K562 (cell line): ENCODE measurements at regions not wholly inside any gene's neighbourhood (a gene's known extent, or its start where the extent isn't known, plus 50 kb on each side); places are given as distances from the start of the nearest gene placed in this dataset.

Experiments
- ATAC-seq: fragments of 200-7000 bp; cut with Tn5 transposase; 3 replicates; pipeline ENCODE4 v1.9.1; 2020; ENCODE audit warnings: moderate library complexity
- BruUV-seq: library from RNA; stranded (reverse); fragments of 400-500 nt; replicated peaks from 2 replicates; lab custom pipeline; 2021; lab: Mats Ljungman, UMichigan
- CTCF ChIA-PET: fragments of 300-600 bp; formaldehyde crosslinking; extraction: SDS; loops from one replicate; lab custom pipeline; 2021; ENCODE audit warnings: low intra/inter-chr PET ratio; lab: Yijun Ruan, JAX
- POLR2A ChIA-PET: fragments of 300-600, 350-650 bp; sonication (Branson Sonifier 250); formaldehyde crosslinking; extraction: SDS; loops from one replicate; lab custom pipeline; 2021; ENCODE audit warnings: antibody characterized with exemption, inconsistent platforms; lab: Yijun Ruan, JAX
- DNase-seq, 4 experiments: peaks; one replicate each; pipeline versions ENCODE4 v3.0.0 to v3.0.0-alpha.2; 2011 to 2018; ENCODE audit warnings: low spot score in 3 of 4, mixed read lengths in 3 of 4; ENCODE audit errors: extremely low read depth in 1 of 4
- FAIRE-seq: peaks from 2 replicates; lab custom pipeline; 2011; peaks lifted over from hg19 to GRCh38; lab: Jason Lieb, UNC
- H2AFZ ChIP-seq: 2 replicates; pipeline ENCODE4 v1.6.0; 2011; ENCODE audit warnings: low read depth, low read length, control low read depth, inconsistent platforms
- H3K27ac ChIP-seq: fragments of 200-600 bp; 3 replicates; pipeline ENCODE4 v1.8.0; 2011; ENCODE audit warnings: low read depth, mild to moderate bottlenecking, control low read depth, inconsistent platforms, low read length, moderate library complexity, mixed read lengths; ENCODE audit errors: extremely low read depth
- H3K27me3 ChIP-seq, 2 experiments: fragments of 300-600 bp in 1 of 2; 2 replicates in 1 of 2; 3 replicates in 1 of 2; pipeline versions ENCODE4 v1.6.0 to v1.8.0; 2011; ENCODE audit warnings: inconsistent platforms in 2 of 2, low read length in 2 of 2, mild to moderate bottlenecking in 1 of 2, mixed read lengths in 1 of 2, moderate library complexity in 1 of 2; ENCODE audit not compliant: control insufficient read depth in 2 of 2, insufficient read depth in 2 of 2
- H3K36me3 ChIP-seq: fragments of 300-600 bp; 3 replicates; pipeline ENCODE4 v1.8.0; 2011; ENCODE audit warnings: mild to moderate bottlenecking, low read length, inconsistent platforms; ENCODE audit not compliant: control insufficient read depth, insufficient read depth
- H3K4me1 ChIP-seq, 2 experiments: fragments of 200-600 bp in 1 of 2; replicated peaks in 1 of 2; 2 replicates in 1 of 2; 3 replicates in 1 of 2; pipeline versions ENCODE4 v1.5.1 to v1.8.0; 2011; ENCODE audit warnings: inconsistent platforms in 2 of 2, low read length in 2 of 2, mild to moderate bottlenecking in 1 of 2, mixed read lengths in 1 of 2, moderate library complexity in 1 of 2; ENCODE audit not compliant: control insufficient read depth in 2 of 2, insufficient read depth in 2 of 2
- H3K4me2 ChIP-seq: 2 replicates; pipeline ENCODE4 v1.6.1; 2011; ENCODE audit warnings: low read length, control low read depth, inconsistent platforms, mixed read lengths; ENCODE audit not compliant: insufficient read depth
- H3K4me3 ChIP-seq: fragments of 200-600 bp; sonication (generic), shearing (Covaris generic); 2 replicates; pipeline ENCODE4 v1.5.1; 2016; ENCODE audit warnings: control low read depth, inconsistent platforms
- H3K79me2 ChIP-seq: fragments of 200-600 bp; 3 replicates; pipeline ENCODE4 v1.8.0; 2011; ENCODE audit warnings: low read length, inconsistent platforms; ENCODE audit not compliant: control insufficient read depth, insufficient read depth
- H3K9ac ChIP-seq, 2 experiments: 2 replicates each; pipeline versions ENCODE4 v1.6.0 to v1.6.1; 2011; ENCODE audit warnings: low read depth in 2 of 2, low read length in 2 of 2, control low read depth in 1 of 2, inconsistent platforms in 1 of 2, mild to moderate bottlenecking in 1 of 2, mixed read lengths in 1 of 2; ENCODE audit not compliant: insufficient read depth in 1 of 2
- H3K9me1 ChIP-seq: one replicate; pipeline ENCODE4 v1.6.0; 2011; ENCODE audit warnings: inconsistent platforms, mild to moderate bottlenecking, low read length, moderate library complexity; ENCODE audit not compliant: control insufficient read depth, insufficient read depth
- H3K9me3 ChIP-seq: replicated peaks from 2 replicates; pipeline ENCODE4 v1.5.1; 2011; ENCODE audit warnings: low read depth, low read length, inconsistent platforms; ENCODE audit not compliant: control insufficient read depth, insufficient read depth
- H4K20me1 ChIP-seq: replicated peaks from 2 replicates; pipeline ENCODE4 v1.6.1; 2011; ENCODE audit warnings: low read length, inconsistent platforms, mixed read lengths; ENCODE audit not compliant: control insufficient read depth, insufficient read depth
- ATF4 ChIP-seq: fragments of 450-650 bp; formaldehyde crosslinking; IDR thresholded peaks from 2 replicates; pipeline ENCODE4 v1.4.0; 2022; ENCODE audit warnings: mild to moderate bottlenecking, moderate library complexity
- BRF1 ChIP-seq: IDR thresholded peaks from 3 replicates; pipeline ENCODE4 v1.6.1; 2011; ENCODE audit warnings: borderline replicate concordance, mild to moderate bottlenecking; ENCODE audit not compliant: insufficient read length; ENCODE audit errors: extremely low read depth
- CBX5 ChIP-seq: IDR thresholded peaks from 2 replicates; pipeline ENCODE4 v1.6.1; 2014; ENCODE audit warnings: low read depth, borderline replicate concordance
- HDAC2 ChIP-seq: fragments of 450-650 bp; IDR thresholded peaks from 2 replicates; pipeline ENCODE4 v1.6.1; 2016; ENCODE audit warnings: mild to moderate bottlenecking
- HDGF ChIP-seq: fragments of 450-650 bp; IDR thresholded peaks from 2 replicates; pipeline ENCODE4 v1.6.1; 2016
- NFXL1 ChIP-seq: fragments of 450-650 bp; formaldehyde crosslinking; IDR thresholded peaks from 2 replicates; pipeline ENCODE4 v1.4.0; 2021; ENCODE audit warnings: mild to moderate bottlenecking
- ZNF324 ChIP-seq: fragments of 250-450 bp; sonication (Bioruptor Pico); IDR thresholded peaks from 2 replicates; pipeline ENCODE4 v1.4.0; 2020; ENCODE audit warnings: mild to moderate bottlenecking
- ZNF354B ChIP-seq: fragments of 250-450 bp; sonication (Bioruptor Pico); IDR thresholded peaks from 2 replicates; pipeline ENCODE4 v1.4.0; 2020
- ZNF551 ChIP-seq: fragments of 250-450 bp; sonication (Bioruptor Pico); IDR thresholded peaks from 2 replicates; pipeline ENCODE4 v1.5.0; 2021; ENCODE audit warnings: mild to moderate bottlenecking, moderate library complexity
- ZNF707 ChIP-seq: fragments of 250-450 bp; sonication (Bioruptor Pico); conservative IDR thresholded peaks from 2 replicates; pipeline ENCODE4 v1.8.0; 2022; ENCODE audit warnings: inconsistent platforms, mild to moderate bottlenecking, moderate library complexity
- WGBS: fragments of 100-300 bp; shearing (Covaris generic); methylation state at CpG from one replicate; pipeline ENCODE4 v1.1.6; 2016; ENCODE audit warnings: low coverage, mixed read lengths; ENCODE audit not compliant: insufficient coverage; ENCODE audit errors: missing lambda C conversion rate; 5-methylcytosine and 5-hydroxymethylcytosine counted together
- in situ Hi-C: fragments of 300-500 bp; cut with MboI; formaldehyde crosslinking; loops from 4 replicates; pipeline ENCODE4 v1.15.0; 2018; ENCODE audit warnings: inconsistent platforms, mixed read lengths
- intact Hi-C: fragments of 100-400 bp; cut with micrococcal nuclease; formaldehyde crosslinking; loops from 2 replicates; pipeline ENCODE4 v1.14.2; 2022
- TF ChIP-seq, protein P1 (sequence below): fragments of 450-650 bp; IDR thresholded peaks from 2 replicates; pipeline ENCODE4 v1.6.1; 2016; ENCODE audit warnings: borderline replicate concordance

GRCh38 chr16:51839727-51840462 is 688.8 kb upstream of the SALL1 start:
- H3K27me3 ChIP-seq, result no peaks in the 10 kb centered on the region
- no peaks in the 10 kb centered on the region for H4K20me1 ChIP-seq
- H3K4me3 ChIP-seq, result no peak overlapping the region
- no peaks in the 10 kb centered on the region for H3K4me1 ChIP-seq
- H3K79me2 ChIP-seq, result no peaks in the 10 kb centered on the region
- H3K9ac ChIP-seq, result no peak overlapping the region
- WGBS, result 0% methylated on average over 1 of the region's 1 CpG
- no peak overlapping the region for H2AFZ ChIP-seq
- CTCF ChIA-PET, result no interaction called here
- no peak for FAIRE-seq
- no peak overlapping the region for H3K27ac ChIP-seq
- no peak overlapping the region for H3K4me2 ChIP-seq
- TF ChIP-seq HDAC2 (no peak), ZNF707 (CRISPR knock-in tag) (no peak)
- H3K9me3 ChIP-seq, result 0 out of 2 replicates have a peak, but pooled peaks cover 2% of the 10 kb centered on the region
- in situ Hi-C loops (no loop called here), intact Hi-C loops (no loop called here)
- H3K36me3 ChIP-seq, result no peaks in the 10 kb centered on the region
- no peak for ATAC-seq
- no peaks in the 10 kb centered on the region for H3K9me1 ChIP-seq
- POLR2A ChIA-PET, result no interaction called here
- DNase-seq, result no peak
- BruUV-seq, result no TSS peak

DNA sequence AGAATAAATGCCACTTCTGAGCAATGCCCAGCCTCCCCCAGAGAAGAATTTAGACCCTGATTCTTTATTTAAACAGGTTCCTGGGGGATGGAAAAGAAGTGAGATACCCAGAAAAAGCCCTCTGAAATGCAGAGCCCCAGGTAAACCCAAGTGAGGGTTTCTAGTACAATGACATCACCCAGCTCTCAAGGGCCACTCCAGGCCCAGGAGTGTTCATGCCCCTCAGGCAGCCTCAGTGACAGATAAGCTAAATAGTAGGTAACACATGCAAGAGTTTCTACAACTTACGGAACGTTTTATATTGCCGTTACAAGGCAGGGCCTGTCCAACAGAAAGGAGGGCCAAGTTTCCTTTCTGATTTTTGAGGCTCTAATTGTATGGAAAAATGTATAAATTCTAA is 683.7 kb upstream of the SALL1 start:
- FAIRE-seq (no peak), ATAC-seq (no peak), DNase-seq (no peak)
- Histone ChIP-seq H3K27me3 (no peaks in the 10 kb centered on the region), H3K9ac (no peak overlapping the region), H3K4me3 (no peak overlapping the region), H3K79me2 (no peaks in the 10 kb centered on the region), H3K36me3 (no peaks in the 10 kb centered on the region), H3K27ac (no peak overlapping the region), H3K9me3 (no peaks in the 10 kb centered on the region), H4K20me1 (no peaks in the 10 kb centered on the region), H2AFZ (no peak overlapping the region), H3K9me1 (no peaks in the 10 kb centered on the region), H3K4me2 (no peak overlapping the region), H3K4me1 (no peaks in the 10 kb centered on the region)
- no TSS peak for BruUV-seq
- WGBS, result 0% methylated on average over 3 of the region's 3 CpGs
- ChIA-PET CTCF (no interaction called here), POLR2A (no interaction called here)
- intact Hi-C loops, result no loop called here
- in situ Hi-C loops, result no loop called here
- TF ChIP-seq NFXL1 (CRISPR knock-in tag) (no peak), ATF4 (CRISPR knock-in tag) (no peak), HDGF (no peak), ZNF551 (CRISPR knock-in tag) (no peak), ZNF354B (CRISPR knock-in tag) (no peak), BRF1 (no peak), ZNF324 (no peak), CBX5 (no peak)
- TF ChIP-seq, protein P1, sequence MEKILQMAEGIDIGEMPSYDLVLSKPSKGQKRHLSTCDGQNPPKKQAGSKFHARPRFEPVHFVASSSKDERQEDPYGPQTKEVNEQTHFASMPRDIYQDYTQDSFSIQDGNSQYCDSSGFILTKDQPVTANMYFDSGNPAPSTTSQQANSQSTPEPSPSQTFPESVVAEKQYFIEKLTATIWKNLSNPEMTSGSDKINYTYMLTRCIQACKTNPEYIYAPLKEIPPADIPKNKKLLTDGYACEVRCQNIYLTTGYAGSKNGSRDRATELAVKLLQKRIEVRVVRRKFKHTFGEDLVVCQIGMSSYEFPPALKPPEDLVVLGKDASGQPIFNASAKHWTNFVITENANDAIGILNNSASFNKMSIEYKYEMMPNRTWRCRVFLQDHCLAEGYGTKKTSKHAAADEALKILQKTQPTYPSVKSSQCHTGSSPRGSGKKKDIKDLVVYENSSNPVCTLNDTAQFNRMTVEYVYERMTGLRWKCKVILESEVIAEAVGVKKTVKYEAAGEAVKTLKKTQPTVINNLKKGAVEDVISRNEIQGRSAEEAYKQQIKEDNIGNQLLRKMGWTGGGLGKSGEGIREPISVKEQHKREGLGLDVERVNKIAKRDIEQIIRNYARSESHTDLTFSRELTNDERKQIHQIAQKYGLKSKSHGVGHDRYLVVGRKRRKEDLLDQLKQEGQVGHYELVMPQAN, result no peak
